GM21825 (cell line): ENCODE measurements at regions not wholly inside any gene's neighbourhood (a gene's known extent, or its start where the extent isn't known, plus 50 kb on each side); places are given as distances from the start of the nearest gene placed in this dataset.
"Not testable (repeated sequence)": the region's sequence is repeated elsewhere in the genome, so short reads cannot be mapped to it uniquely, and the experiment has no call there.

Source experiments
- ATAC-seq: cut with Tn5 transposase; IDR thresholded peaks from one replicate; pipeline ENCODE4 v1.9.1; 2021; ENCODE audit warnings: mild to moderate bottlenecking, moderate library complexity; ENCODE audit not compliant: unreplicated experiment

DNA sequence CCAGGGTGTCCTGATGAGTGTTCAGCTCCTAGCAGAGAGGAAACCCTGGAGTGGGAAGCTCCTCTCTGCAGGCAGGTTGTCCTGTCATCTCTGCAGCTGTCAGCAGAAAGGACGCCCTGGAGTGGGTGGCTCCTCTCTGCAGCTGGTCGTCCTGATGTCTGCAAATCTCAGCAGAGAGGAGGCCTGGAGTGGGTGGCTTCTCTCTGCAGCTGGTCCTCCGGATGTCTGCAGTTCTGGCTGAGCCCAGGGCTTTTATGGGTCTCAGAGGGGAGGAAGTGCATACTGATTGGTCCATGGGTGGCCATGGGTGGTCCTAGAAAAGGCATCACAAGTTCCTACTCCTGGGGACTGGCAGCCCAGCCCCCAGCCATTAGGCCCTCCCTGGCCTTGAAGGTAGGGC, 102.6 kb upstream of the BNIP2 start:
- ATAC-seq: no peak

DNA sequence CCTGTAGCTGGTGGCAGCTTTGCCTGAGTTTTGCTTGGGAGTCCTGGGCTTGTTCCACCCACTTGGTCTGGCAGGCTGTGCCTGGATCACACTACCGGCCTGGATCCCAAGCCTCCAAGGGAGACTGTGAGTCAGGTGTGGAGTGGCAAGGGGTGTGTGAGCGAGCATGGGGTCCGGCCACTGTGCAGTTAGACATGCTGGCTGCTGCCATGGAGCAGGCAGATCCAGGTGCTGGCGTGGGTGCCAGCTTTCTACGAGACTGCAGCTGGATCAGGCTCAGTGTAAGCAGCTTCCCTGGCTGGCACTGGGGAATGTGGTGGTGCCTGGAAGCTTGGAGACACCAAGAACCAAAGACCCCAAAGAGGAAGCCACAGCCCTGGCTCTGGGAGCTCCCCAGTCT, 102.0 kb upstream of the BNIP2 start:
- no peak for ATAC-seq

DNA sequence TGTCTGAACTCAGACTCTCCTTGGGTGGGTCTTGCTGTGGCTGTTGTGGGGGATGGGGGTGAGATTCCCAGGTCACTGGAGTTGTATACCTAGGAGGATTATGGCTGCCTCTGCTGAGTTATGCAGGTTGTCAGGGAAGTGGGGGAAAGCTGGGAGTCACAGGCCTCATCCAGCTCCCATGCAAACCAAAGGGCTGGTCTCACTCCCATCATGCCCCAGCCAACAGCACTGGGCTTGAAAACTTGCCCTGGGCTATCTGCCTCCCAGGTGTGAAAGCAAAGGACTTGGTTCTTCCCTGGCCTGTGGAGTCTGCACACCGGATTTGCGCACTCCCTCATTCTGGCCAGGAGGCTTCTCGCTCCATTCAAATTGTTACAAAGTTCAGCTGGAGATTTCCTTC, 97.3 kb upstream of the BNIP2 start:
- not testable (repeated sequence) for ATAC-seq

DNA sequence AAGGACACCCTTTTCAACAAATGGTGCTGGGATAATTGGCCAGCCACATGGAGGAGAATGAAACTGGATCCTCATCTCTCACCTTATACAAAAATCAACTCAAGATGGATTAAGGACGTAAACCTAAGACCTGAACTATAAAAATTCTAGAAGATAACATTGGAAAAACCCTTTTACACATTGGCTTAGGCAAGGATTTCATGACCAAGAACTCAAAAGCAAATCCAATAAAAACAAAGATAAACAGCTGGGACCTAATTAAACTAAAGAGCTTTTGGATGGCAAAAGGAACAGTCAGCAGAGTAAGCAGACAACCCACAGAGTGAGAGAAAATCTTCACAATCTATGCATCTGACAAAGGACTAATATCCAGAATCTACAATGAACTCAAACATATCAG, 96.9 kb upstream of the BNIP2 start:
- ATAC-seq: not testable (repeated sequence)

DNA sequence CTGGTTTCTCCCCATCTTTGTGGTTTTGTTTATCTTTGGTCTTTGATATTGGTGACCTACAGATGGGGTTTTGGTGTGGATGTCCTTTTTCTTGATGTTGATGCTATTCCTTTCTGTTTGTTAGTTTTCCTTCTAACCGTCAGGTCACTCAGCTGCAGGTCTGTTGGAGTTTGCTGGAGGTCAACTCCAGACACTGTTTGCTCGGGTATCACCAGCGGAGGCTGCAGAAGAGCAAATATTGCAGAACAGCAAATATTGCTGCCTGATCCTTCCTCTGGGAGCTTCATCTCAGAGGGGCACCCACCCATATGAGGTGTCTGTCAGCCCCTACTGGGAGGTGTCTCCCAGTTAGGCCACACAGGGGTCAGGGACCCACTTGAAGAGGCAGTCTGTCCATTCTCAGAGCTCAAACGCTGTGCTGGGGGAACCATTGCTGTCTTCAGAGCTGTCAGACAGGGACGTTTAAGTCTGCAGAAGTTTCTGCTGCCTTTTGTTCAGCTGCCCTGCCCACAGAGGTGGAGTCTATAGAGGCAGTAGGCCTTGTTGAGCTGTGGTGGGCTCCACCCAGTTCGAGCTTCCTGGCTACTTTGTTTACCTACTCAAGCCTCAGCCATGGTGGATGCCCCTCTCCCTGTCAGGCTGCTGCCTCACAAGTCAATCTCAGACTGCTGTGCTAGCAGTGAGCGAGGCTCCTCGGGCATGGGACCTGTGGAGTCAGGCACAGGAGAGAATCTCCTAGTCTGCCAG, 94.8 kb upstream of the BNIP2 start:
- not testable (repeated sequence) for ATAC-seq

DNA sequence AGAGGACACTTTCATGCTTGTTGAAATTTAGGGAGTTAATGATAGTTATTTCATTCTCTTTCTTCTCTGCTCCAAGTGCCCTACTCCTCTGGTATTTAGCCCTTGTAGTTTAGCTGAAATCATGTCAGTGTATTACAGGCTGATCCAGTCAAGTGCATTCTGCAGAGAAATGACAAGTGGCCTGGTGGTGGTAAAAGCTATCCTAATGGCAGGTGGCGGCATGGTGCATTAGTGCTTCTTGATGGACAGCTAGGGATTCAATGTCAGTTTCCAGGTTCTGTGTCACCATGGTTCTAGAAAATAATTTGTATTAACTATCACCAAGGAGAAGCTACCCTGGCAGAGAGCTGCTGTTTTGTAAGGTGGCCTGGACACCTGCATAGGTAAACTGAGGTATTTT, 90.0 kb upstream of the BNIP2 start:
- ATAC-seq: no peak

DNA sequence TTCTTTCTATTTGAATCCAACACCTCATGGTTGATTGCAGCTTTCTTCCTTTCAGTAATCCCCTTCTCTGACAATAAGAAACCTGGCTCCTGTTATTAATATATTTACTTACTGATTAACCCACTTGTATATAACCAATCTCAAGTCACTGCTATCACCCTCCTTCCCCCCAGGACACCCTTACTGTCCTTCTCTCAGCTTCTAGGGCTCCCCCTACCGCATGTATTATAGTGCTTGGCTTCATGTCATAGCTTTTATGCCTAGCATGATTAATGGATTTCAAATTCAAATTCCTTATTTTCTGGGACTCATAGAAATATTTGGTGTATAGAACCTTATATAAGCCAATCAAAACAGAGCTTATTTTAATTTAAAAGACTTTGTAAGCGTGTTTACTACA, 75.7 kb upstream of the BNIP2 start:
- ATAC-seq: no peak

DNA sequence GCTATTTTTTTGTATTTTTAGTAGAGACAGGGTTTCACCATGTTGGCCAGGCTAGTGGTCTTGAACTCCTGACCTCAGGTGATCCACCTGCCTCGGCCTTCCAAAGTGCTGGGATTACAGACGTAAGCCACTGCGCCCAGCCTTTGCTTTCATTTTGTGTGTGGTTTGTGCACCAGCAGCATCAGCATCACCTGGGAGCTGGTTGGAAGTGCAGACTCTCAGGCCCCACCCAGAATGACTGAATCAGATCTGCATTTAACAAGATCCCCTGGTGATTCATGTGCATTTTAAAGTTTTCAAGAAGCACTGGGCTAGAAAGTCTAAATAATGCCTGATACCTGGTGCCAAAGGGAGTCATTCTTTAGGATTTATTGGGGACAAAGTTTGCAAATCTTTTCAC, 73.4 kb upstream of the BNIP2 start:
- no peak for ATAC-seq

DNA sequence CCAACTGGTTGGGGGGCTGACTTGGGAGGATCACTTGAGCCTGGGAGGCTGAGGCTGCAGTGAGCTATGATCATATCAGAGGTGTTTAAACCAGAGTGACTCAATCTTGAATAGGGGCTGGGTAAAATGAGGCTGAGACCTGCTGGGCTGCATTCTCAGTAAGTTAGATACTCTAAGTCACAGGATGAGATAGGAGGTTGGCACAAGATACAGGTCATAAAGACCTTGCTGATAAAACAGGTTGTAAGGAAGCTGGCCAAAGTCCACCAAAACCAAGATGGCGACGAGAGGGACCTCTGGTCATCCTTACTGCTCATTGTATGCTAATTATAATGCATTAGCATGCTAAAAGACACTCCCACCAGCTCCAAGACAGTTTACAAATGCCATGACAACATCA, 71.1 kb upstream of the BNIP2 start:
- ATAC-seq: not testable (repeated sequence)

DNA sequence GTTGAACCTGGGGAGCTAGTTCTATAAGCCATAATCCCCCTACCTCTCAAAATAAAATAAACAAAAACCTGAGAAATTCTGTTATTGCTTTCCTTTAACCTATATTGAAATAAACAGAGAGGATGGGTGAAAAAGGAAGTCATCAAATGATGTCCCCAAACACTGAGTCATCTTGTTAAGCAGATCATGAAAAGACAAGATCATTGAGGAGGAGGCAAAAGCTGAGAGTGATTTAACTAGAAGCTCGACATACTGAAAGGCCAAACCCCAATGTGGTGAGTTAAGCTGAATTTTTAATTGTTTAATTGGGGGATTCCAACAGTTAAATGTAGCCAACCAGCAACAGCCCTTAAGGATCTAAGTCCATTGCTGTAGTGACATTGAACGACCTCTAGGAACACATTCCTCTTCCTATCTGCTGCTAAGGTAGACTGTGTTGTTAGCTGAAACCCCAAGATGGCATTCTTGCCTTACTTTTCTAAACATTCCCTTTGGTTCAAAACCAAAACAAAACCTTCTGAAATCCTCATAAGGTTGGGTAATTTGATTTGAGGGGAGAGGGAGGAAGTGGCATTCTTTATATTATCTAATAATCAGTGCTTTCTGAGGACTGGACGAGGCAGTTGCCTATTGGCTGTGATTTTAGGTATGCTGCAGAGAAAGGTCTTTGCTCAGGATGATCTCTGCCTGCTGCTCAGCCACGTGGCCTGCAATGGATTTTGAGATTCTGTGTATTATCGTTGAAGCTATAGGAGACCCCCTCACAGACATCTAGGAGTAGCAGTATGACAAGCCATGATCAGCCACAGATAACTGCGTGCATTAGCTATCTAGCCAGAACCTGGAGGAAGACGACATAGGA, 62.7 kb upstream of the BNIP2 start:
- no peak for ATAC-seq

DNA sequence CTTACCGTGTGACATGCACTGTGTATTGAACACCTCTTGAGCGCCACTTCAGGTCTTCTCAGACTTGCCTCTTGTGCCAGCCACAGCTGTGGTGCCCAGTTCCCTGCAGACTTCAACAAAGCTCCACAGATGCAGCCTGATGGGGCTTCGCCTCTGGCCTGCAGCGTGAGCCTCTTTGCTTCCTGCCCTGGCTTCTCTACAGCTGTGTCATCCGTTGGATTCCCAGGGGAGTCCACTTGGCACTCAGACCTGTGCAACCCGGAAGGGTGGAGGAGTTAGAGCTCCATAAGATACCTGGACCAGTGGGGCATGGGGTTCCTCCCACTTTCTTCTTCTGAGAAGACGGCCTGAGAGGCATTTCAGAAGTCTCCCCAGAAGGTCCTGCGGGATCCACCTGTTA, 57.7 kb upstream of the BNIP2 start:
- ATAC-seq: no peak

DNA sequence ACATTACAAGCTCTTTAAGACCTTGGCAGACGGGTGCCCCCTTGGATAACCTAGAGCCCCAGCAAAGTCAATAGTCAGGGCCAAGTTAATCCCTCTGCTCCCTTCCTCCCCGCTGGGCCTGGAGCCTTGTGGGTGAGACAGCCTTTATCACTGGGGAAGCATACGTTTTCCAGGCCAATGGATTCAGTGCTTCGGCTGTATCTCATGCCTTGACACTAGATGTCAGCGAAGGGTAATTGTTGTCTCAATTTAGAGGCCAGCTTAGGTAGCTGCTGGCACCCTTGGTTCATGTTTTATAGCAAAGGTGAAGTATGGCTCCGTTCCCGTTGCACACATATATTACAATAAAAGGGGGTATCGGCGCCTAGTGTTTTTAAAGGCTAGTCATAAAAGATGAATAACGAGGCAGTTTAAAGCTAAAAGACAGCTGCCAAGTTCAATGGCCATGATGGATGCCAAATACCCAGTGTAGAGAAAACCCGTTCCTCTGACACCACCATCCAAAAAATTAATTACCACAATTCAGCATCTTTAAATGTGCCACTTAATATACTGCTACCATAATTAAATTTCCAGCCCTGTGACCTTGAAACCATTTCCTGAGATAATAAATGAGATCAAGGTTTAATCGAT, 52.3 kb upstream of the BNIP2 start:
- no peak for ATAC-seq

DNA sequence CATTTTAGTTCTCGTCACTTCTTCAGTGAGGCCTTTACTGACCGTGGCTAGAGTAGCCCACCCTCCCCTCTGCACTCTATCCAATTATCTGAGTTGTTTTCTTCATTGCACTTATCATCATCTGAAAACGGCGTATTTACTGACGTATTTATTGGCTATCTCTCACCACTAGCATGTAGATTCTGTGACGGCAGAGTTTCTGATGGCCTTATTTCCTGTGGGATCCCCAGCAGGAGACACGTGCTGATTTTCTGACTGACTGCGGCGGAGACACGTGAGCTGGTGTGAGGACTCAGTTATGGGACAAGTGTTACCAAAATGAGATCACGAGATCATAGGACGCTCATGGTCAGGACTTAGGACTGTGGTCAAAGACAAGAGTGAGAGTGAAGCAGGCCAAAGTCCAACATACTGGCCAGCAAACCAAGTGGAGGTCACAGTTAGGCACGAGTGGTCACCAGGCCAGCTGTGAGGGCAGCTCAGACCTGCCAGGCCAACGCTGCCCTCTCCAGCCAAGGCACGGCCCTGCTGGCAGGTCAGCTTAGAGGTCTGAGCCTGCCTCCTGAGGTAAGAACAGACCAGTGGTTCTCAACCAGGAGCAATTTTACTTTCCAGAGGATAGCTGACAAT, 50.6 kb upstream of the BNIP2 start:
- no peak for ATAC-seq
